ENCODE measurements at regions not wholly inside any gene's neighbourhood (a gene's known extent, or its start where the extent isn't known, plus 50 kb on each side); places are given as distances from the start of the nearest gene placed in this dataset.
"Not testable (repeated sequence)": the region's sequence is repeated elsewhere in the genome, so short reads cannot be mapped to it uniquely, and the experiment has no call there.

DNA sequence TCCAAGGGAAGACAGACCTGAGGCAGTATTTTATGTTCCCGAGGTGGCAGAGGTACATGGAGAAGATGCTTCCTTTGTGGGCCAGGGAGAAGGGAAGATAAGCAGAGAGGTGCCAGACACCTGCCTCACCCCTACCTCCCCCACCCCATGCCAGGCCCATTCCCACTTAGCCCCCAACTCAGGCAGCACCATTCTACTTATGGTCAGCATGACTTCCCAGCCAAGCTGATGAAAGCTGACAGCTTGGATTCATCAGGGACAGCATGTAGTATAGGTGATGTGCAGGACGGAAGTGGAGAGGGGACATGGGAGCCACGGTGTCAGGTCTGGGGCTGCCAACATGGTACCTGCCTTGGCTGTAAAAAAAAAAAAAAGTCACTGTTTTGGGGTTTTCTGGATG lies 57.5 kb upstream of the CSPG4 start:
- H3K4me3 ChIP-seq (ENCODE audit: low read depth, low read length), result no peak overlapping the region
- H3K4me1 ChIP-seq, result no peaks in the 10 kb centered on the region
- no peaks in the 10 kb centered on the region for H3K27me3 ChIP-seq
- TF ChIP-seq, protein P1, sequence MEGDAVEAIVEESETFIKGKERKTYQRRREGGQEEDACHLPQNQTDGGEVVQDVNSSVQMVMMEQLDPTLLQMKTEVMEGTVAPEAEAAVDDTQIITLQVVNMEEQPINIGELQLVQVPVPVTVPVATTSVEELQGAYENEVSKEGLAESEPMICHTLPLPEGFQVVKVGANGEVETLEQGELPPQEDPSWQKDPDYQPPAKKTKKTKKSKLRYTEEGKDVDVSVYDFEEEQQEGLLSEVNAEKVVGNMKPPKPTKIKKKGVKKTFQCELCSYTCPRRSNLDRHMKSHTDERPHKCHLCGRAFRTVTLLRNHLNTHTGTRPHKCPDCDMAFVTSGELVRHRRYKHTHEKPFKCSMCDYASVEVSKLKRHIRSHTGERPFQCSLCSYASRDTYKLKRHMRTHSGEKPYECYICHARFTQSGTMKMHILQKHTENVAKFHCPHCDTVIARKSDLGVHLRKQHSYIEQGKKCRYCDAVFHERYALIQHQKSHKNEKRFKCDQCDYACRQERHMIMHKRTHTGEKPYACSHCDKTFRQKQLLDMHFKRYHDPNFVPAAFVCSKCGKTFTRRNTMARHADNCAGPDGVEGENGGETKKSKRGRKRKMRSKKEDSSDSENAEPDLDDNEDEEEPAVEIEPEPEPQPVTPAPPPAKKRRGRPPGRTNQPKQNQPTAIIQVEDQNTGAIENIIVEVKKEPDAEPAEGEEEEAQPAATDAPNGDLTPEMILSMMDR (IDR thresholded peaks at IDR 0.05; ENCODE audit: low read depth, low read length), result no peak
- no peak for DNase-seq
- no peaks in the 10 kb centered on the region for H3K9me3 ChIP-seq
- H3K36me3 ChIP-seq, result no peaks in the 10 kb centered on the region

DNA sequence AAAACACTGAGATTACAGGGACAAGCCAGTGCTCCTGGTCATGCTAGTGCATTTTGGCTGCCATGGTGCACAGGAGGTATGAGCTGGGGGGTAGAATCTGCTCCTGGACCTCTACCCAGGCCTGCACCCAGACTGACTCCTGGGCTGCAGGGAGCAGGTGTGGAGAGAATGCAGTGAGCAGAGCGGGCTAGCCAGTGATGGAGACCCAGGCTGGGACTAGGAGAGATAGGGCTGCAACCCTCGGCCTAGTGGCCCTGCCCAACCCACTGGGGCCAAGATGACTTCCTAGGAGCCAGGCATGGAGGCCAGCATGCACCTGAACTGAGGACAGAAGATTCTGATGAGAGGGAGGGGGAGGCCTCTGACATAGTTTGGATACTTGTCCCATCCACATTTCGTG lies 55.9 kb upstream of the CSPG4 start:
- H3K4me1 ChIP-seq; H3K4me3 ChIP-seq (ENCODE audit: low read depth, low read length); H3K9me3 ChIP-seq; H3K27me3 ChIP-seq; H3K36me3 ChIP-seq; DNase-seq: not testable (repeated sequence)

DNA sequence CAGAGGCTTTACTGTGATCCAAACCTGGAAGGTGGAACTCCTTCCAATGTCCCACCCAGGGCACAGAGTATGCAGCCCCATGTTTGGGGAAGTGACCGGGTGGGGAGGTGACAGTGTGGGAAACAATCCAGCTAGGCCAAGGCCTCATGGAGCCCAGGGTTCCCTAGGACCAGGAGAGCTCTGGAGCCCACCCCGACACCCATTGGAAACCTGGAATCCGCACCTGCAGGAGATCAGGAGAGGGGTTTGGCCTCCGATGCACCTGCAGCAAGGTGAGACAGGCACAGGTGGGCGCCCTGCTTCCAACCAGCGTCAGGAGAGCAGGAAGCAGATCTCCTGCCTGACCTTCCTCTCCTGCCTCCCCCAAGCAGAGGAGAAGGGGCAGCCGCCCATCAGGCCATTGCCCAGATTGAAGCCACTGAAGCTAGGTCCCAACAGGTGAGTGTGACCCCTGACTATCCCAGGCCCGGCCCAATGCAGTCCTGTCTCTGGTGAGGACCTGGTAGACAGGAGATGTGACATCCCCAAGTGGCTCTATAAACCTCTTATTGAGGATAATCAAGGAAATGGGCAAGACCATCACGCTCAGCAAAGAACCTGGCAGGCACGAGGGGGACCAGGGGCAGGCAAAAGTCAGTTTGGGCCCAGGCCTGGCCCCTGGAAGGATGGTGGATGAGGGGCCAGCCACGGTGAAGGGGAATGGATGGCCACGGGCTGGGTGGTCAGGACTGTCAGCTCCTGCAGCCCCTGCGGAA lies 53.1 kb upstream of the CSPG4 start:
- not testable (repeated sequence) for H3K4me3 ChIP-seq (ENCODE audit: low read depth, low read length); H3K36me3 ChIP-seq; H3K9me3 ChIP-seq; DNase-seq; H3K27me3 ChIP-seq; H3K4me1 ChIP-seq

DNA sequence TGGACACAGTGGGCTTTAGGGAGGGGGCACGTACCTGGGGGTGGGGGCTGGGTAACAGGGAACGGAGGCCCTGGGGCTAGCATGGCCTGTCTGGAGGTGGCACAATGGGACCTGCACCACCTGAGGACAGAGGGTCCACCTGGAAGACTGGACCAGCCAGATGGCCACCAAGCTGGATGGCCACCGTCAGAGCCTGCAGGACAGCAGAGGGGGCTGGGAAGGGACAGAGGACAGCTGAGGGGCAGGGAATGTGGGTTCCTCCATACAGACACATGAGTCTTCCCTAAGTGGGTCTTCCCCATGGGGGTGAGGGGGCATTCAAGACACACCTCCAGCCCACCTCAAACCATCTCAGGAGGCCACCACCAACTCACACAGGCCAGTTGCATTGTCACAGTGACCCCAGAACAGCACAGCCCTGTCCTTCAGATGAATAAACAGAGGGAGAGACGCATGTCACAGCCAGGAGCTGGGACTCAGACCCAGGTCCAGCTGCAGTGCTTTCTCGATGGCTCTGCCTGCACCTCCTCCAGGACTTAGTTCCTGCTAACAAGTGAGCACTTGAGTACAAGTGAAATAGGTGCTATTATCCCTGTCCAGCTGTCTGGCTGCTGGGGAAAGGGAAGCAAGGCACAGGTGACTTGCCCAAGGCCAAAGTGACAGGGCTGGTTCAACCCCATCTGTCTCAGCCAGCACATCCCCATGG lies 52.4 kb upstream of the CSPG4 start:
- not testable (repeated sequence) for H3K4me1 ChIP-seq; DNase-seq; H3K9me3 ChIP-seq; H3K4me3 ChIP-seq (ENCODE audit: low read depth, low read length); H3K27me3 ChIP-seq; H3K36me3 ChIP-seq

DNA sequence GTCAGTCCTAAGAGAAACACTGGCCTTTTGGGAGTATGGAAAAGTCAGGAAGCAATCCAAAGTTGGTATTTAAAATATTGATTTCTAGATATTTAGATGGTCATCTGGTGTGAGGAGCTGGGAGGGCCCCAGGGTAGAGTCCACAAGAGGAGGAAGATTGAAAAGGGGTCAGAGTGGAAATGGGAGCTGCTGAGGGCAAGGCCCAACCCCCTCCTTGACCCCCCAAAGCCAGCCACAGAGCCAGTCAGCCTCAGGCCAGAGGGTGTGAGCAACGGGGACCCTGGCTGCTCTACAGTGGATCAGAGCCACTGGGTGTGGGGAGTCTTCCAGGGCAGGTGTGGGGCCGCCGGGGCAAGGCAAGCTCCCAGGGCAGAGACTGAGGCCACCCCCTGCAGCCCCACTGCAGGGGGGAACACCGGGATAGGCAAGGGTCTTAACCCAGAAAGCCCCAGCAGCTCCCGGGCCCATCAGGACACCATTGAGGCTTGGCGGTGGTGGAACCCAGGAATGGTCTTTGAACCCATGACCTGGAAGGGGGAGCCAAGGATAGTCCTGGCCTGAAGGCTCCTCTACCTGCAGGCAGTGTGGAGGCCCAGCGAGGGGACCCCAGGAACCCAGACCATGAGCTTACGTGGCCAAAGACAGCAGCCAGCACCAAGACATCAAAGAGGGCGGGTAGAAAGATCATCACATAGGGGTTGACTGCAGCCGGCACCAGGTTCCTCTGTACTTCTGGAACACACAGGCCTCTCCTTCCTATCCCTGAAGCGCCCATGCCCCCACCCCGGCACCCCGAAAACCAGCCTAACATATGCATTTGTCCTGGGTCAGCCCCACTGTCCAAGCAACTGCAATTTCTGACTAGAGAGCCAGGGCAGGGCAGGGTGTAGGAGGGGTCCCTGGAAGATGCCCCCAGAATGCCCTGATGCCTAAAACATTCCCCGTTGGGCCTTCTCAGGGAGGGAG lies 51.3 kb upstream of the CSPG4 start:
- H3K36me3 ChIP-seq; H3K4me1 ChIP-seq; H3K9me3 ChIP-seq; H3K4me3 ChIP-seq (ENCODE audit: low read depth, low read length); DNase-seq; H3K27me3 ChIP-seq: not testable (repeated sequence)

DNA sequence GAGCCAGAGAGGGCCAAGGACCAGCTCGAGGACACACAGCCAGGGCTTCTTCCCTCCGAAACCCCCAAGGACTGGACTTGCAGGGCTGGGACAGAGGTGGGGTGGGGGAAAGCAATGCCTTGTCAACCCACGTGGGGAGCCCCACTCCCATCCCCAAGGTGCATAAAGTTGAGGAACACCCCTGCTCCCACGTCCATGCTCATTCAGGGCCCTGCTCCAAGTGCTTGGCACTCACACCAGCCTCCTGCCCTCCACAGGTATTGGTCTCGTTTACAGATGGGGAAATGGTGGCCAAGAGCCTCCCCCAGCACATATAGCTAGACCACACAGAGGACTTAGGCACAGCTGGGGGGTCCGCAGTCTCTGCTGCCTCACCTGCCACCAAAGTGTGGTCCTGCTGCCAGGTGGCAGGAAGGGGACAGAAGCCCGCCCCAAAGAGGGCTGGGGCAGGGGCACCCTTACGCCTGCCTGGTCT lies 50.5 kb upstream of the CSPG4 start:
- H3K9me3 ChIP-seq, result no peaks in the 10 kb centered on the region
- no peak for DNase-seq
- TF ChIP-seq, protein P1 (IDR thresholded peaks at IDR 0.05; ENCODE audit: low read depth, low read length), result no peak
- no peaks in the 10 kb centered on the region for H3K36me3 ChIP-seq
- H3K27me3 ChIP-seq, result no peaks in the 10 kb centered on the region
- H3K4me1 ChIP-seq, result peaks cover 7% of the 10 kb centered on the region
- no peak overlapping the region for H3K4me3 ChIP-seq (ENCODE audit: low read depth, low read length)

Data from BE2C (cell line).